Stomach (tissue), 4 donors: ENCODE measurements at regions not wholly inside any gene's neighbourhood (a gene's known extent, or its start where the extent isn't known, plus 50 kb on each side); places are given as distances from the start of the nearest gene placed in this dataset.

Source experiments
- EP300 ChIP-seq: sonication (generic); formaldehyde crosslinking; IDR thresholded peaks from one replicate; pipeline ENCODE4 v1.6.1; 2017; ENCODE audit warnings: antibody characterized with exemption
- POLR2AphosphoS5 ChIP-seq, 3 donors: sonication (generic); formaldehyde crosslinking; IDR thresholded peaks; one replicate each; pipeline ENCODE4 v1.6.1; 2016; ENCODE audit warnings: antibody characterized with exemption in 3 of 3
- TF ChIP-seq, protein P1 (sequence below), 7 experiments: fragments of 450-650 bp in 4 of 7; fragments of 200-600 bp in 3 of 7; sonication (generic) in 3 of 7; IDR thresholded peaks; one replicate each; pipeline ENCODE4 v1.5.1; 2016 to 2019; ENCODE audit warnings: antibody characterized with exemption in 7 of 7, control low read depth in 2 of 7, mild to moderate bottlenecking in 1 of 7

DNA sequence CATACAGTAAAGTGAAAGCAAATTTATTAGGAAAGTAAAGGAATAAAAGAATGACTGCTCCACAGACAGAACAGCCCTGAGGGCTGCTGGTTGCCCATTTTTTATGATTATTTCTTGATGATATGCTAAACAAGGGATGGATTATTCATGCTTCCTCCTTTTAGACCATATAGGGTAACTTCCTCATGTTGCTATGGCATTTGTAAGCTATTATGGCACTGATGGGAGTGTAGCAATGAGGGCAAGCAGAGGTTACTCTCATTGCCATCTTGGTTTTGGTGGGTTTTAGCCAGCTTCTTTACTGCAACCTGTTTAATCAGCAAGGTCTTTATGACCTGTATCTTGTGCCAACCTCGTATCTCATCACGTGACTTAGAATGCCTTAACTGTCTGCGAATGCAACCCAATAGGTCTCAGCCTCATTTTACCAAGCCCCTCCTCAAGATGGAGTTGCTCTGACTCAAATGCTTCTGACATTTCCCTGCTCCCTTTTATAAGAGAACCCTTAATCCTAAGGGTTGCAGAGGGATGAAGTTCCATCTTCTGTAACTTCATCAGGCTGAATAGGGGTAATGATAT, 280.1 kb upstream of the RGS17 start:
- no peak for TF ChIP-seq EP300
- TF ChIP-seq, protein P1, sequence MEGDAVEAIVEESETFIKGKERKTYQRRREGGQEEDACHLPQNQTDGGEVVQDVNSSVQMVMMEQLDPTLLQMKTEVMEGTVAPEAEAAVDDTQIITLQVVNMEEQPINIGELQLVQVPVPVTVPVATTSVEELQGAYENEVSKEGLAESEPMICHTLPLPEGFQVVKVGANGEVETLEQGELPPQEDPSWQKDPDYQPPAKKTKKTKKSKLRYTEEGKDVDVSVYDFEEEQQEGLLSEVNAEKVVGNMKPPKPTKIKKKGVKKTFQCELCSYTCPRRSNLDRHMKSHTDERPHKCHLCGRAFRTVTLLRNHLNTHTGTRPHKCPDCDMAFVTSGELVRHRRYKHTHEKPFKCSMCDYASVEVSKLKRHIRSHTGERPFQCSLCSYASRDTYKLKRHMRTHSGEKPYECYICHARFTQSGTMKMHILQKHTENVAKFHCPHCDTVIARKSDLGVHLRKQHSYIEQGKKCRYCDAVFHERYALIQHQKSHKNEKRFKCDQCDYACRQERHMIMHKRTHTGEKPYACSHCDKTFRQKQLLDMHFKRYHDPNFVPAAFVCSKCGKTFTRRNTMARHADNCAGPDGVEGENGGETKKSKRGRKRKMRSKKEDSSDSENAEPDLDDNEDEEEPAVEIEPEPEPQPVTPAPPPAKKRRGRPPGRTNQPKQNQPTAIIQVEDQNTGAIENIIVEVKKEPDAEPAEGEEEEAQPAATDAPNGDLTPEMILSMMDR (IDR thresholded peaks at IDR 0.05) = no peak
- no peak for TF ChIP-seq POLR2AphosphoS5 (IDR thresholded peaks at IDR 0.05)
